ENCODE measurements at regions not wholly inside any gene's neighbourhood (a gene's known extent, or its start where the extent isn't known, plus 50 kb on each side); places are given as distances from the start of the nearest gene placed in this dataset.

DNA sequence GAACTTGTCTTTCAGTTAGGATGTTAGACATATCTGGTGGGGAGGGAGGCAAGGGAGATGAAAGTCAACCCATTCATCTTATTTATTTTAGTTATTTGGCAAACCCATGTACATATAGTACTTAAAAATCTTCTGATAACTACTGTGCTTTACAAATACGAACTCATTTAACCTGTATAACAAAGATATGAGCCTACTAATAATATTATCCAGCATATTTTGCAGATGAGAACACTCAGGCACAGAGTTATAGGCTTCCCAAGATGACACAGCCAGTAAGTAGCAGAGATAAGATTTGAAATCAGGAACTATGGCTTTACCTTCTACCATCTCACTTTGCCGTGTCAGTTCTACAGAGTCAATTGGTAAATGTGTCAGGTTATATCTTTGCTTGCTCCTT, 262.6 kb upstream of the DOK6 start:
- TF ChIP-seq, protein P1, sequence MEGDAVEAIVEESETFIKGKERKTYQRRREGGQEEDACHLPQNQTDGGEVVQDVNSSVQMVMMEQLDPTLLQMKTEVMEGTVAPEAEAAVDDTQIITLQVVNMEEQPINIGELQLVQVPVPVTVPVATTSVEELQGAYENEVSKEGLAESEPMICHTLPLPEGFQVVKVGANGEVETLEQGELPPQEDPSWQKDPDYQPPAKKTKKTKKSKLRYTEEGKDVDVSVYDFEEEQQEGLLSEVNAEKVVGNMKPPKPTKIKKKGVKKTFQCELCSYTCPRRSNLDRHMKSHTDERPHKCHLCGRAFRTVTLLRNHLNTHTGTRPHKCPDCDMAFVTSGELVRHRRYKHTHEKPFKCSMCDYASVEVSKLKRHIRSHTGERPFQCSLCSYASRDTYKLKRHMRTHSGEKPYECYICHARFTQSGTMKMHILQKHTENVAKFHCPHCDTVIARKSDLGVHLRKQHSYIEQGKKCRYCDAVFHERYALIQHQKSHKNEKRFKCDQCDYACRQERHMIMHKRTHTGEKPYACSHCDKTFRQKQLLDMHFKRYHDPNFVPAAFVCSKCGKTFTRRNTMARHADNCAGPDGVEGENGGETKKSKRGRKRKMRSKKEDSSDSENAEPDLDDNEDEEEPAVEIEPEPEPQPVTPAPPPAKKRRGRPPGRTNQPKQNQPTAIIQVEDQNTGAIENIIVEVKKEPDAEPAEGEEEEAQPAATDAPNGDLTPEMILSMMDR (IDR thresholded peaks at IDR 0.05), result no peak
- TF ChIP-seq POLR2AphosphoS5 (IDR thresholded peaks at IDR 0.05), result no peak
- no peak for TF ChIP-seq EP300 (IDR thresholded peaks at IDR 0.05)

Data from upper lobe of left lung (tissue), 4 donors.